ENCODE measurements at regions not wholly inside any gene's neighbourhood (a gene's known extent, or its start where the extent isn't known, plus 50 kb on each side); places are given as distances from the start of the nearest gene placed in this dataset.

- no peak for DNase-seq
- H3K4me3 Mint-ChIP-seq: no peak overlapping the region; a peak in 1 of 5 replicates
- no peak overlapping the region for H3K4me2 ChIP-seq (ENCODE audit: insufficient read depth, insufficient read length, low read length)
These were observed 1116.2 kb upstream of the EDIL3 start for GRCh38 chr5:85500869-85501268.

More at GRCh38 chr5:85500869-85501268, 1116.2 kb upstream of the EDIL3 start:
- no peak overlapping the region for H3K18ac ChIP-seq (ENCODE audit: insufficient read length, low read depth, low read length)
- H2AK5ac ChIP-seq (ENCODE audit: insufficient read length, low read length): no peak overlapping the region
- no peak overlapping the region for H3K27ac ChIP-seq (ENCODE audit: insufficient read length, low read depth, low read length)
- no peak overlapping the region for H2BK12ac ChIP-seq (ENCODE audit: insufficient read length, low read depth, low read length)
- peaks cover 0 to 3% of the 10 kb centered on the region in 2 experiments; a peak in 1 of 5 replicates for H3K9me3 Mint-ChIP-seq
- no peak overlapping the region for H4K8ac ChIP-seq (replicated peaks; ENCODE audit: insufficient read length, low read depth, low read length)
- H2BK5ac ChIP-seq (ENCODE audit: insufficient read length, low read length): no peak overlapping the region
- H3K27me3 ChIP-seq (ENCODE audit: insufficient read depth, low read length): no peaks in the 10 kb centered on the region
- H3K79me1 ChIP-seq (ENCODE audit: insufficient read depth, low read depth, low read length, poor library complexity, severe bottlenecking): no peaks in the 10 kb centered on the region
- H3K23ac ChIP-seq (ENCODE audit: insufficient read length, low read depth, low read length): no peak overlapping the region
- H3K4me1 Mint-ChIP-seq: peaks cover 4% of the 10 kb centered on the region in 2 experiments; a peak in 3 of 4 replicates
- no peak overlapping the region for H2BK15ac ChIP-seq (ENCODE audit: low read depth, low read length)
- no peak overlapping the region for H2BK120ac ChIP-seq (ENCODE audit: low read depth, low read length, poor library complexity, severe bottlenecking)
- H2BK20ac ChIP-seq (ENCODE audit: low read depth, low read length, poor library complexity, severe bottlenecking): no peak overlapping the region
- no peak overlapping the region for H4K91ac ChIP-seq (ENCODE audit: insufficient read length, low read depth, low read length)
- H4K20me1 ChIP-seq (ENCODE audit: control insufficient read depth, insufficient read depth, insufficient read length): no peaks in the 10 kb centered on the region
- no peak overlapping the region for H3K56ac ChIP-seq (ENCODE audit: insufficient read length, low read depth, low read length)
- no peak overlapping the region for H3T11ph ChIP-seq (ENCODE audit: low read length)
- H3K27me3 Mint-ChIP-seq (ENCODE audit: low read depth): no peaks in the 10 kb centered on the region
- H3K79me2 ChIP-seq (ENCODE audit: insufficient read depth, low read length): no peaks in the 10 kb centered on the region
- H3K4me1 ChIP-seq (ENCODE audit: insufficient read depth, low read length): peaks cover 3% of the 10 kb centered on the region; the same call in 1 of the 2 replicates
- no peaks in the 10 kb centered on the region for H3K36me3 Mint-ChIP-seq (ENCODE audit: insufficient read depth in 1 of 3, low read depth in 3 of 3)
- TF ChIP-seq CTCF (conservative IDR thresholded peaks at IDR 0.05): no peak
- peak overlapping the region in 2 of 3 experiments; percentile 40 to 78; a peak in 3 of 7 replicates for H3K27ac Mint-ChIP-seq
- H3K9ac ChIP-seq (ENCODE audit: extremely low read depth, insufficient read length, low read length): no peak overlapping the region
- no peak overlapping the region for H4K5ac ChIP-seq (ENCODE audit: insufficient read length, low read depth, low read length)
- H3K4ac ChIP-seq (ENCODE audit: low read depth, low read length): no peak overlapping the region
- H3K9me3 ChIP-seq (ENCODE audit: control insufficient read depth, low read depth, low read length): no peaks in the 10 kb centered on the region
- no peak overlapping the region for H2AFZ ChIP-seq (ENCODE audit: low read length)
- H3K14ac ChIP-seq (ENCODE audit: insufficient read depth, low read length): no peak overlapping the region
- H3K23me2 ChIP-seq (ENCODE audit: insufficient read length, low read depth, low read length, poor library complexity, severe bottlenecking): no peaks in the 10 kb centered on the region

All from H9 (cell line).